NCI-H1436 (cell line): ENCODE measurements at regions not wholly inside any gene's neighbourhood (a gene's known extent, or its start where the extent isn't known, plus 50 kb on each side); places are given as distances from the start of the nearest gene placed in this dataset.

Experiments used
- DNase-seq: peaks from one replicate; lab custom pipeline; 2025; lab: John Stamatoyannopoulos, UW

GRCh38 chr12:126093908-126094307 is 1028.7 kb downstream of the AACS start:
- no peak for DNase-seq

GRCh38 chr12:126095748-126096510 is 1030.7 kb downstream of the AACS start:
- DNase-seq, result no peak

GRCh38 chr12:126106706-126107105 is 1041.5 kb downstream of the AACS start:
- no peak for DNase-seq

- DNase-seq, result no peak
Measured at GRCh38 chr12:126107659-126108058, 1042.4 kb downstream of the AACS start.

- no peak for DNase-seq
Measured at GRCh38 chr12:126108247-126108646, 1043.0 kb downstream of the AACS start.

- DNase-seq, result no peak
Measured at GRCh38 chr12:126112141-126112540, 1046.9 kb downstream of the AACS start.

GRCh38 chr12:126112849-126113248 is 1047.6 kb downstream of the AACS start:
- DNase-seq, result no peak

- DNase-seq, result no peak
Measured at GRCh38 chr12:126114441-126114840, 1049.2 kb downstream of the AACS start.

- DNase-seq, result no peak
Measured at GRCh38 chr12:126117502-126117901, 1052.3 kb downstream of the AACS start.

GRCh38 chr12:126139355-126139754 is 1074.1 kb downstream of the AACS start:
- DNase-seq, result no peak

- DNase-seq, result no peak
Measured at GRCh38 chr12:126144603-126145002, 1079.4 kb downstream of the AACS start.

- DNase-seq, result no peak
Measured at GRCh38 chr12:126147321-126147720, 1082.1 kb downstream of the AACS start.

GRCh38 chr12:126156806-126157574 is 1091.8 kb downstream of the AACS start:
- DNase-seq, result no peak

- DNase-seq, result no peak
Measured at GRCh38 chr12:126157575-126157966, 1092.3 kb downstream of the AACS start.

- no peak for DNase-seq
Measured at GRCh38 chr12:126159139-126159538, 1093.9 kb downstream of the AACS start.

GRCh38 chr12:126160912-126161311 is 1095.7 kb downstream of the AACS start:
- no peak for DNase-seq

- DNase-seq, result no peak
Measured at GRCh38 chr12:126163984-126164383, 1098.7 kb downstream of the AACS start.

GRCh38 chr12:126171937-126172559 is 1106.8 kb downstream of the AACS start:
- DNase-seq, result no peak

- no peak for DNase-seq
Measured at GRCh38 chr12:126182619-126183236, 1117.5 kb downstream of the AACS start.

GRCh38 chr12:126185025-126185424 is 1119.8 kb downstream of the AACS start:
- no peak for DNase-seq

- DNase-seq, result no peak
Measured at GRCh38 chr12:126189856-126190255, 1124.6 kb downstream of the AACS start.
